ENCODE measurements at regions not wholly inside any gene's neighbourhood (a gene's known extent, or its start where the extent isn't known, plus 50 kb on each side); places are given as distances from the start of the nearest gene placed in this dataset.

GRCh38 chr16:35908152-35908551, 2448.7 kb downstream of the TP53TG3F start:
- intact Hi-C loops (cut with micrococcal nuclease) = no loop called here
- no peaks in the 10 kb centered on the region for H3K36me3 ChIP-seq
- DNase-seq = no peak
- no peak overlapping the region for H3K4me3 ChIP-seq
- no peaks in the 10 kb centered on the region for H3K4me1 ChIP-seq
- H3K27me3 ChIP-seq (ENCODE audit: low read depth) = no peaks in the 10 kb centered on the region
- peaks cover 8% of the 10 kb centered on the region for H3K9me3 ChIP-seq (replicated peaks)
- no peak for TF ChIP-seq CTCF (IDR thresholded peaks at IDR 0.05; ENCODE audit: borderline replicate concordance)
- no peak overlapping the region for H3K27ac ChIP-seq (replicated peaks)

- H3K36me3 ChIP-seq = no peaks in the 10 kb centered on the region
- TF ChIP-seq CTCF (IDR thresholded peaks at IDR 0.05; ENCODE audit: borderline replicate concordance) = no peak
- H3K9me3 ChIP-seq (replicated peaks) = peaks cover 10% of the 10 kb centered on the region
- no peaks in the 10 kb centered on the region for H3K27me3 ChIP-seq (ENCODE audit: low read depth)
- no peak for DNase-seq
- H3K4me3 ChIP-seq = no peak overlapping the region
- intact Hi-C loops (cut with micrococcal nuclease) = no loop called here
- no peak overlapping the region for H3K27ac ChIP-seq (replicated peaks)
- H3K4me1 ChIP-seq = no peaks in the 10 kb centered on the region
These were observed 2449.5 kb downstream of the TP53TG3F start for GRCh38 chr16:35908942-35909341.

- Histone ChIP-seq H3K4me3 (no peak overlapping the region), H3K9me3 (replicated peaks) (peaks cover 8% of the 10 kb centered on the region), H3K36me3 (no peaks in the 10 kb centered on the region), H3K27me3 (ENCODE audit: low read depth) (no peaks in the 10 kb centered on the region), H3K4me1 (no peaks in the 10 kb centered on the region), H3K27ac (replicated peaks) (no peak overlapping the region)
- DNase-seq = no peak
- TF ChIP-seq CTCF (IDR thresholded peaks at IDR 0.05; ENCODE audit: borderline replicate concordance) = no peak
- intact Hi-C loops (cut with micrococcal nuclease) = no loop called here
These were observed 2450.0 kb downstream of the TP53TG3F start for GRCh38 chr16:35909351-35909954.

GRCh38 chr16:35910409-35910808, 2451.0 kb downstream of the TP53TG3F start:
- intact Hi-C loops (cut with micrococcal nuclease) = no loop called here
- TF ChIP-seq CTCF (IDR thresholded peaks at IDR 0.05; ENCODE audit: borderline replicate concordance) = no peak

GRCh38 chr16:35911899-35912298, 2452.5 kb downstream of the TP53TG3F start:
- no peak overlapping the region for H3K27ac ChIP-seq (replicated peaks)
- no peak for TF ChIP-seq CTCF (IDR thresholded peaks at IDR 0.05; ENCODE audit: borderline replicate concordance)
- no peak overlapping the region for H3K4me3 ChIP-seq
- H3K27me3 ChIP-seq (ENCODE audit: low read depth) = no peaks in the 10 kb centered on the region
- peaks cover 18% of the 10 kb centered on the region for H3K9me3 ChIP-seq (replicated peaks)
- H3K36me3 ChIP-seq = no peaks in the 10 kb centered on the region
- H3K4me1 ChIP-seq = no peaks in the 10 kb centered on the region
- DNase-seq = no peak
- intact Hi-C loops (cut with micrococcal nuclease) = no loop called here

More at GRCh38 chr16:35910409-35910808, 2451.0 kb downstream of the TP53TG3F start:
- Histone ChIP-seq H3K4me1 (no peaks in the 10 kb centered on the region), H3K9me3 (replicated peaks) (peaks cover 8% of the 10 kb centered on the region), H3K36me3 (no peaks in the 10 kb centered on the region), H3K27ac (replicated peaks) (no peak overlapping the region), H3K4me3 (no peak overlapping the region), H3K27me3 (ENCODE audit: low read depth) (no peaks in the 10 kb centered on the region)
- no peak for DNase-seq
